GM12878 (cell line): ENCODE measurements at regions not wholly inside any gene's neighbourhood (a gene's known extent, or its start where the extent isn't known, plus 50 kb on each side); places are given as distances from the start of the nearest gene placed in this dataset.

ENCODE experiments used
- ATAC-seq: fragments of 200-7000 bp; cut with Tn5 transposase; 3 replicates; pipeline ENCODE4 v1.9.1; 2020; ENCODE audit warnings: mild to moderate bottlenecking, moderate library complexity
- BruUV-seq: library from RNA; stranded (reverse); fragments of 400-500 nt; replicated peaks from 2 replicates; lab custom pipeline; 2021; lab: Mats Ljungman, UMichigan
- CTCF ChIA-PET: fragments of 300-600 bp; sonication (Branson Sonifier 250); formaldehyde crosslinking; extraction: SDS; loops from one replicate; lab custom pipeline; 2021; ENCODE audit warnings: inconsistent platforms; lab: Yijun Ruan, JAX
- POLR2A ChIA-PET: fragments of 350-600 bp; formaldehyde crosslinking; extraction: SDS; loops from one replicate; lab custom pipeline; 2021; ENCODE audit warnings: inconsistent platforms; lab: Charles Lee
- RAD21 ChIA-PET: fragments of 300-600 bp; sonication (Branson Sonifier 250); formaldehyde crosslinking; loops from one replicate; lab custom pipeline; 2023; ENCODE audit warnings: antibody characterized with exemption; ENCODE audit not compliant: unreplicated experiment; lab: Charles Lee
- SMC1A ChIA-PET: fragments of 300-600 bp; sonication (Branson Sonifier 250); formaldehyde crosslinking; loops from one replicate; lab custom pipeline; 2023; ENCODE audit not compliant: unreplicated experiment, uncharacterized antibody; lab: Charles Lee
- DNase-seq: peaks from one replicate; pipeline ENCODE4 v3.0.0-alpha.2; 2011; ENCODE audit warnings: low read depth, low spot score
- FAIRE-seq: peaks from 3 replicates; lab custom pipeline; 2011; peaks lifted over from hg19 to GRCh38; lab: Jason Lieb, UNC
- H2AFZ ChIP-seq: 2 replicates; pipeline ENCODE4 v1.6.0; 2011; ENCODE audit warnings: low read depth, low read length, control low read depth; ENCODE audit not compliant: control insufficient read depth
- H3K27ac ChIP-seq: 2 replicates; pipeline ENCODE4 v1.5.1; 2011; ENCODE audit warnings: control low read depth; ENCODE audit not compliant: control insufficient read depth, insufficient read depth
- H3K27me3 ChIP-seq, 2 experiments: replicated peaks in 1 of 2; 2 replicates each; pipeline versions ENCODE4 v1.6.0 to v1.6.1; 2011; ENCODE audit warnings: low read length in 1 of 2; ENCODE audit not compliant: control insufficient read depth in 2 of 2, insufficient read depth in 2 of 2
- H3K36me3 ChIP-seq, 2 experiments: 2 replicates each; pipeline ENCODE4 v1.5.1; 2011; ENCODE audit warnings: low read length in 1 of 2; ENCODE audit not compliant: control insufficient read depth in 2 of 2, insufficient read depth in 2 of 2
- H3K4me1 ChIP-seq: 2 replicates; pipeline ENCODE4 v1.6.1; 2011; ENCODE audit warnings: mild to moderate bottlenecking, low read length, moderate library complexity, mixed read lengths; ENCODE audit not compliant: control insufficient read depth, insufficient read depth
- H3K4me2 ChIP-seq: 2 replicates; pipeline ENCODE4 v1.6.0; 2011; ENCODE audit warnings: control low read depth; ENCODE audit not compliant: control insufficient read depth, insufficient read depth
- H3K4me3 ChIP-seq: fragments of 200-600 bp; sonication (generic); 2 replicates; pipeline ENCODE4 v1.5.1; 2016
- H3K79me2 ChIP-seq: 2 replicates; pipeline ENCODE4 v1.6.0; 2011; ENCODE audit warnings: low read length; ENCODE audit not compliant: control insufficient read depth, insufficient read depth
- H3K9ac ChIP-seq: 2 replicates; pipeline ENCODE4 v1.8.0; 2011; ENCODE audit warnings: low read length, control low read depth, mixed read lengths; ENCODE audit not compliant: control insufficient read depth, insufficient read depth
- H3K9me3 ChIP-seq: replicated peaks from 3 replicates; pipeline ENCODE4 v1.5.1; 2011; ENCODE audit warnings: mild to moderate bottlenecking, low read length; ENCODE audit not compliant: control insufficient read depth, insufficient read depth
- H4K20me1 ChIP-seq: 2 replicates; pipeline ENCODE4 v1.6.0; 2011; ENCODE audit not compliant: control insufficient read depth, insufficient read depth
- BRCA1 ChIP-seq: IDR thresholded peaks from 2 replicates; pipeline ENCODE4 v1.6.1; 2011; ENCODE audit warnings: low read depth, low read length, improper control_type of control experiment
- CBX3 ChIP-seq: fragments of 200-600 bp; sonication (generic); IDR thresholded peaks from 2 replicates; pipeline ENCODE4 v1.6.1; 2016; ENCODE audit warnings: low read depth, borderline replicate concordance
- ELK1 ChIP-seq: IDR thresholded peaks from 2 replicates; pipeline ENCODE4 v1.6.1; 2012; ENCODE audit warnings: low read depth, low read length, improper control_type of control experiment
- FOXK2 ChIP-seq: fragments of 450-650 bp; IDR thresholded peaks from 2 replicates; pipeline ENCODE4 v1.6.1; 2017; ENCODE audit warnings: mild to moderate bottlenecking, moderate library complexity
- IRF4 ChIP-seq: IDR thresholded peaks from 2 replicates; pipeline ENCODE4 v1.6.1; 2011; ENCODE audit warnings: low read depth, low read length
- KAT2A ChIP-seq: conservative IDR thresholded peaks from 2 replicates; pipeline ENCODE4 v1.6.1; 2011; ENCODE audit warnings: low read depth, low read length; ENCODE audit not compliant: control insufficient read depth
- LARP7 ChIP-seq: fragments of 450-650 bp; IDR thresholded peaks from 2 replicates; pipeline ENCODE4 v1.6.1; 2017; ENCODE audit warnings: mild to moderate bottlenecking
- MYC ChIP-seq: IDR thresholded peaks from 2 replicates; pipeline ENCODE4 v1.6.1; 2011; ENCODE audit warnings: mild to moderate bottlenecking, low read length, moderate library complexity, inconsistent platforms; ENCODE audit not compliant: insufficient read depth, insufficient replicate concordance, insufficient read length, severe bottlenecking
- NKRF ChIP-seq: fragments of 450-650 bp; conservative IDR thresholded peaks from 2 replicates; pipeline ENCODE4 v1.6.1; 2017; ENCODE audit warnings: mild to moderate bottlenecking, moderate library complexity
- PML ChIP-seq: IDR thresholded peaks from 2 replicates; pipeline ENCODE4 v1.6.1; 2012; ENCODE audit warnings: low read length, inconsistent platforms
- POU2F2 ChIP-seq: IDR thresholded peaks from 3 replicates; pipeline ENCODE4 v1.6.1; 2011; ENCODE audit warnings: low read depth, mild to moderate bottlenecking, low read length, borderline replicate concordance
- SIN3A ChIP-seq: IDR thresholded peaks from 2 replicates; pipeline ENCODE4 v1.6.1; 2012; ENCODE audit warnings: low read depth, low read length, improper control_type of control experiment
- SMARCA5 ChIP-seq: fragments of 450-650 bp; IDR thresholded peaks from 2 replicates; pipeline ENCODE4 v1.6.1; 2017; ENCODE audit warnings: mild to moderate bottlenecking
- SPI1 ChIP-seq: IDR thresholded peaks from 2 replicates; pipeline ENCODE4 v1.6.1; 2011; ENCODE audit warnings: low read depth, mild to moderate bottlenecking, low read length, moderate library complexity, borderline replicate concordance; ENCODE audit not compliant: insufficient read depth
- SUPT20H ChIP-seq: IDR thresholded peaks from 2 replicates; pipeline ENCODE4 v1.6.1; 2011; ENCODE audit warnings: low read depth, mild to moderate bottlenecking, low read length, moderate library complexity, borderline replicate concordance; ENCODE audit not compliant: control insufficient read depth
- SUZ12 ChIP-seq: fragments of 200-600 bp; sonication (generic); IDR thresholded peaks from one replicate; pipeline ENCODE4 v1.6.1; 2018; ENCODE audit warnings: antibody characterized with exemption, mild to moderate bottlenecking; ENCODE audit not compliant: unreplicated experiment
- TCF3 ChIP-seq: IDR thresholded peaks from 2 replicates; pipeline ENCODE4 v1.6.1; 2012; ENCODE audit warnings: low read depth, mild to moderate bottlenecking, low read length, borderline replicate concordance; ENCODE audit not compliant: insufficient read depth
- YBX1 ChIP-seq: fragments of 450-650 bp; IDR thresholded peaks from 2 replicates; pipeline ENCODE4 v1.6.1; 2016; ENCODE audit warnings: antibody characterized with exemption
- WGBS: methylation state at CpG from one replicate; pipeline ENCODE4 v1.1.6; 2016; ENCODE audit warnings: low lambda C conversion rate; ENCODE audit not compliant: insufficient replicate concordance, insufficient coverage; ENCODE audit errors: missing lambda C conversion rate; 5-methylcytosine and 5-hydroxymethylcytosine counted together
- in situ Hi-C: fragments of 300-500 bp; cut with MboI; formaldehyde crosslinking; loops from 9 replicates; pipeline ENCODE4 v1.14.3; 2018; ENCODE audit warnings: mixed read lengths
- intact Hi-C: fragments of 100-400 bp; cut with micrococcal nuclease; formaldehyde crosslinking; loops from one replicate; pipeline ENCODE4 v1.14.2; 2022; ENCODE audit not compliant: unreplicated experiment

GRCh38 chr4:128590773-128591172 lies 218.7 kb upstream of the JADE1 start (continued):
- TF ChIP-seq ELK1 (no peak), YBX1 (no peak), SUPT20H (no peak), BRCA1 (no peak)
- TF ChIP-seq, all 136 proteins: peak for 0

GRCh38 chr4:128590034-128590740 lies 219.3 kb upstream of the JADE1 start:
- no peaks in the 10 kb centered on the region for H3K4me1 ChIP-seq
- ChIA-PET SMC1A (interaction anchor here (1.0 to 1.8 kb wide), 3 partner anchors 10 to 137 kb away, joined by 3 to 6 read pairs (median 3); no protein-coding TSS in a partner anchor), RAD21 (no interaction called here), CTCF (interaction anchor here (1.7 to 1.9 kb wide), 2 partner anchors 16 to 136 kb away, joined by 4 to 8 read pairs; no protein-coding TSS in a partner anchor), POLR2A (no interaction called here)
- in situ Hi-C loops (no loop called here), intact Hi-C loops (no loop called here)
- no peaks in the 10 kb centered on the region for H3K9me3 ChIP-seq
- no peak for TF ChIP-seq MYC
- TF ChIP-seq TCF3 = no peak
- no peak for TF ChIP-seq POU2F2
- TF ChIP-seq PML = no peak
- TF ChIP-seq NKRF = no peak
- no peak for TF ChIP-seq LARP7
- no peak for TF ChIP-seq IRF4
- no peak for TF ChIP-seq FOXK2
- no peak for TF ChIP-seq SUZ12
- TF ChIP-seq SIN3A = no peak
- TF ChIP-seq SPI1 = no peak
- no peak for TF ChIP-seq SMARCA5
- no peak for TF ChIP-seq KAT2A
- TF ChIP-seq CBX3 = no peak
- H3K9ac ChIP-seq = no peak overlapping the region
- H3K4me3 ChIP-seq = no peak overlapping the region
- FAIRE-seq = no peak
- no peaks in the 10 kb centered on the region for H3K36me3 ChIP-seq
- 72% methylated on average over 9 of the region's 9 CpGs for WGBS
- no peak overlapping the region for H2AFZ ChIP-seq
- H3K27me3 ChIP-seq = no peaks in the 10 kb centered on the region
- no peak overlapping the region for H3K4me2 ChIP-seq
- H3K27ac ChIP-seq = no peak overlapping the region
- H4K20me1 ChIP-seq = no peaks in the 10 kb centered on the region
- H3K79me2 ChIP-seq = no peaks in the 10 kb centered on the region
- no peak for DNase-seq
- ATAC-seq = no peak
- no TSS peak for BruUV-seq
